ENCODE measurements at regions not wholly inside any gene's neighbourhood (a gene's known extent, or its start where the extent isn't known, plus 50 kb on each side); places are given as distances from the start of the nearest gene placed in this dataset.

DNA sequence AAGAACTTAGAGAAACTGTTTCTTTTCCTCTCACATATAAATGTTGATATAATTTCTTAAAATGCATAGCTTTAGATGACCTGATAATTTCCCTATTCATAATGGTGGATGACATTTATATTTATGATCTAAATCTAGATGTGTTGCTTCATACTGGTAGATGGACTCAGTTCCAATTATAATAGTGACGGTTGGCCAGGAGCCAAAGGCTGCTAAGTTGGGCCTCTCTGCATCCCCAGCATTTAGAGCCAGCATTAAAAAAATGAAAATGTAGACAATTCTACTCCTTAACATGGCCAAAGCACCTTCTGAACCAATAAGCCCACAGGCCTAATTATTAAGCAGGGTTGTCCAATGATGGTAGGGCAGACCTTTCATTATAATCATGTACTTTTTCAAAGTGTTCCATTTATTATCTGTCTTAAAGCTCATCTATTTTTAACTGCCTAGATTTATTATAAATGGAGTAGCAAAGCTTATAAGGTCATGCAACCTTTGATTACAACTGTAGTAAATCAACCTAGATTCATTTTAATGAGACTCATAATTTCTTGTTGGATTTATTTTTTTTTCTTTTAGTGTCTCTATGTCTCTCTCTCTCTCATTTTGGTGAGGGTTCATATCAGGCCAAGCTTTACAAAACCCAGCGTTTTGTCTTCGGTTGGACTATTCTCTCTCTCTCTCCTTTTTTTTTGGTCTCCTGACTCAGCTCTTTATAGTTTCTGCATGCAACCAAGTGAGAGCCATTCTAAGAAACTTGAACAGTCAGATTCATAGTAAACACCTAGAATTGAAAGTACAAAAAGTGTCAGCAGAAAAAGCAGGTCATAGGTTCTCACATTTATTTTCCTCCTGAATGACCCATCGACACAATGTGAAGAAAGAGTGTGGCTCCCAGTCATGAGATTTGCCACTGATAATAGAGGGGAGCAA lies 2016.1 kb upstream of the PIK3C3 start:
- no peaks in the 10 kb centered on the region for H3F3A ChIP-seq (ENCODE audit: insufficient read depth, low read length)
- no peak overlapping the region for H3K27ac ChIP-seq (ENCODE audit: low read depth, low read length, poor library complexity, severe bottlenecking)
- H3K9me2 ChIP-seq (ENCODE audit: low read depth, low read length), result no peaks in the 10 kb centered on the region
- H3K4me3 ChIP-seq (ENCODE audit: low read depth, low read length, poor library complexity, severe bottlenecking), result no peak overlapping the region
- H3K27me3 ChIP-seq (ENCODE audit: insufficient read depth, low read length), result no peaks in the 10 kb centered on the region
- H4K20me1 ChIP-seq (ENCODE audit: insufficient read depth, low read length), result no peaks in the 10 kb centered on the region
- no peak overlapping the region for H3K4me2 ChIP-seq (ENCODE audit: low read length)
- TF ChIP-seq CTCF (IDR thresholded peaks at IDR 0.05; ENCODE audit: low read length), result no peak
- no peak for TF ChIP-seq EZH2 (IDR thresholded peaks at IDR 0.05; ENCODE audit: borderline replicate concordance, low read length)
- H3K79me2 ChIP-seq (ENCODE audit: insufficient read depth, low read length), result no peaks in the 10 kb centered on the region
- H3K9ac ChIP-seq (ENCODE audit: low read length), result no peak overlapping the region
- no peaks in the 10 kb centered on the region for H3K4me1 ChIP-seq (ENCODE audit: insufficient read depth, low read length, severe bottlenecking)
- no peaks in the 10 kb centered on the region for H3K9me3 ChIP-seq (ENCODE audit: low read length)
- no peak overlapping the region for H2AFZ ChIP-seq (ENCODE audit: low read length)
- no peaks in the 10 kb centered on the region for H3K36me3 ChIP-seq (ENCODE audit: insufficient read depth, low read length)

- Histone ChIP-seq H3K4me3 (ENCODE audit: low read depth, low read length, poor library complexity, severe bottlenecking) (no peak overlapping the region), H3K9me2 (ENCODE audit: low read depth, low read length) (no peaks in the 10 kb centered on the region), H3K9ac (ENCODE audit: low read length) (no peak overlapping the region), H3F3A (ENCODE audit: insufficient read depth, low read length) (no peaks in the 10 kb centered on the region), H3K36me3 (ENCODE audit: insufficient read depth, low read length) (no peaks in the 10 kb centered on the region), H3K4me1 (ENCODE audit: insufficient read depth, low read length, severe bottlenecking) (no peaks in the 10 kb centered on the region), H3K27me3 (ENCODE audit: insufficient read depth, low read length) (no peaks in the 10 kb centered on the region), H3K4me2 (ENCODE audit: low read length) (no peak overlapping the region), H3K79me2 (ENCODE audit: insufficient read depth, low read length) (no peaks in the 10 kb centered on the region), H3K9me3 (ENCODE audit: low read length) (no peaks in the 10 kb centered on the region), H3K27ac (ENCODE audit: low read depth, low read length, poor library complexity, severe bottlenecking) (no peak overlapping the region), H4K20me1 (ENCODE audit: insufficient read depth, low read length) (no peaks in the 10 kb centered on the region), H2AFZ (ENCODE audit: low read length) (no peak overlapping the region)
- TF ChIP-seq CTCF (IDR thresholded peaks at IDR 0.05; ENCODE audit: low read length), result no peak
- TF ChIP-seq EZH2 (IDR thresholded peaks at IDR 0.05; ENCODE audit: borderline replicate concordance, low read length), result no peak
Measured at GRCh38 chr18:39935598-39935997, 2019.4 kb upstream of the PIK3C3 start.

- Histone ChIP-seq H3K9ac (ENCODE audit: low read length) (no peak overlapping the region), H4K20me1 (ENCODE audit: insufficient read depth, low read length) (no peaks in the 10 kb centered on the region), H3K9me3 (ENCODE audit: low read length) (no peaks in the 10 kb centered on the region), H2AFZ (ENCODE audit: low read length) (no peak overlapping the region), H3K9me2 (ENCODE audit: low read depth, low read length) (no peaks in the 10 kb centered on the region), H3K4me1 (ENCODE audit: insufficient read depth, low read length, severe bottlenecking) (no peaks in the 10 kb centered on the region), H3K79me2 (ENCODE audit: insufficient read depth, low read length) (no peaks in the 10 kb centered on the region), H3F3A (ENCODE audit: insufficient read depth, low read length) (no peaks in the 10 kb centered on the region), H3K36me3 (ENCODE audit: insufficient read depth, low read length) (no peaks in the 10 kb centered on the region), H3K4me2 (ENCODE audit: low read length) (no peak overlapping the region), H3K4me3 (ENCODE audit: low read depth, low read length, poor library complexity, severe bottlenecking) (no peak overlapping the region), H3K27me3 (ENCODE audit: insufficient read depth, low read length) (no peaks in the 10 kb centered on the region), H3K27ac (ENCODE audit: low read depth, low read length, poor library complexity, severe bottlenecking) (no peak overlapping the region)
- TF ChIP-seq CTCF (IDR thresholded peaks at IDR 0.05; ENCODE audit: low read length), result no peak
- TF ChIP-seq EZH2 (IDR thresholded peaks at IDR 0.05; ENCODE audit: borderline replicate concordance, low read length), result no peak
Measured at GRCh38 chr18:39918847-39919246, 2036.2 kb upstream of the PIK3C3 start.
